ENCODE measurements at regions not wholly inside any gene's neighbourhood (a gene's known extent, or its start where the extent isn't known, plus 50 kb on each side); places are given as distances from the start of the nearest gene placed in this dataset.

DNA sequence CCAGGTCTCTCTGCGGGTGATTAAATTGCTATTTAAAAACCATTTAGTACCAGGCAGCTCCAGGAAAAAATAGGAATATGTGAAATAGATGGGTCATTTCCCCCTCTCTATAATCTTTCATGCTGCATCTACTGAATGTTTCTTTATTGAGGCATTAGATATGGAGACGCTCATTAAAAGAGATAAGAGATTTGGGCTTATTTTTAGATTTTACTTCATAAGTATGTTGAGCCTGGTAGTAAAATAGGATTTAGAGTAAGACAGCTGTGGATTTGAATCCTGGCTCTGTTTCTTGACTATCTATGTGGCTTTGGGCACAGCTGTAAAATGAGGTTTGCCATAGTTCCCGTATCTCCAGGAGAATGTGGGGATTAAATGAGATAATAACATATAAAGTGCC is 451.0 kb upstream of the GRIA1 start:
- no peak for DNase-seq

GRCh38 chr5:153043886-153044285 is 446.6 kb upstream of the GRIA1 start:
- no peak for DNase-seq

DNA sequence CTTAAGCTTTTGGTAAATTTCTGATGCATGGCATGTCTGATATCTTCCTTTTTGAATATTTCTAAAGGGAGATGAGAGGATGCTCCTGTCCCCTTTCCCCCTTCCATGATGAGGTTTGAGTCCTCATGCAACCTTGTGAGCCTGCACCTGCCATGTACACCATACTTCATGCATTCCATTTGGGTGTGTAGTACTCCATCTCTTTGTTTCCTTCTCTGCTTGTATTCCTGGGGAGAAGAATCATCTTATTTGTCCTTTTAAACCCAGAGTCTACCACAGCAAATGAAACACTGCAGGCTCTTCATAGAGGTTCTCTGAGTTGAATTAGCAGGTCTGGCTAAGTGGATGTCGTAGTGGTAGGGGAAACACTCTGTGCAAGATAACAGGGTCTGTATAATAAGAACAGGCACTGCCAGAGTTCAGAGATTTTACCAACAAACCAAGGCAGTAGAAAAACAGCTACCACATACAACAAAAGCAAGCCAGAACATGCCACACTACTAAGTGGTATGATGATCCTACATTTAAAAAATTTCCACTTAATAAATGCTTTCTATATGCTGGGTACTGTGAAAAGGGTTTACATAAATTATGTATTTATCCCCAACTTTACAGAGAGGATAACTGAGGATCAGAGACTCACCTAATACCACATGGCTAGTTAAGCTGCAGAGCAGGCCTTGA is 439.8 kb upstream of the GRIA1 start:
- no peak for DNase-seq

DNA sequence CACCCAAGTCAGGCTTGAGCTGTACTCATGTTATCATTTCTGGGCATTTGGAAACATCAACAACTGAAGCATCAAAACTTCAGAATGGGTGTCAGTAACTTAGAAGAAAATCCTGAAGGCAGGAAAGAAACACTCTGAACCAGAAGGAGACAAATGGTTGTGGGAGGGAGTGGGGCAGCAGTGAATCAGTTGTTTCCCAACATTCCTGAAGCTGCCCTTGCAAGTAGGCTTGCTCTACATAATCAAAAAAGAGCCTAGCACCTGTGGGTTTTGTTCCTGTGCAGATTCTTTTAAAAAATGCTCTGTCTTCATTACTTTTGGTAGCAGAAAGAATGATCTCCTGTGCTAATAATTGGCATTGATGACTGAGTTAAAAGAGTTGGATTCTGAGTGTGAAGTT is 424.2 kb upstream of the GRIA1 start:
- DNase-seq, result no peak

GRCh38 chr5:153067869-153068268 is 422.6 kb upstream of the GRIA1 start:
- DNase-seq, result no peak

GRCh38 chr5:153079396-153079795 is 411.1 kb upstream of the GRIA1 start:
- DNase-seq, result no peak

DNA sequence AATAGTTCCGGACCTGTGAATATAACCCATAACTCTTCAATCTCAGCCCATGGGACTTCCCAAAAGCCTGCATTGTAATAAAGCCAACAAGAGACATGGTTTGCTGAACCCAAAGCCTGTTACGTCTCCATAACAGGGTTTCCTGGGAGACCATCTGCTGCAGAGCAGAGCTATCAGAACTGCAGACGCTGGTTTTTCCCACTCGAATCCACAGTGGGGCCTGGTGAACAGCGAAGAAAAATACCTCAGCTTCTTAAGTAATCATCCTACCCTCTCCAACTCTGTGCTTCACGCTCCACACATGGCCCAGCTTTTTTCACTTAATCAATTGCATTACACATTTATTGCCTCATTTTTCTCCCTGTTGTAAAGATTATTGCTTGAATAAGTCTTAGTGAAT is 409.5 kb upstream of the GRIA1 start:
- DNase-seq, result no peak

DNA sequence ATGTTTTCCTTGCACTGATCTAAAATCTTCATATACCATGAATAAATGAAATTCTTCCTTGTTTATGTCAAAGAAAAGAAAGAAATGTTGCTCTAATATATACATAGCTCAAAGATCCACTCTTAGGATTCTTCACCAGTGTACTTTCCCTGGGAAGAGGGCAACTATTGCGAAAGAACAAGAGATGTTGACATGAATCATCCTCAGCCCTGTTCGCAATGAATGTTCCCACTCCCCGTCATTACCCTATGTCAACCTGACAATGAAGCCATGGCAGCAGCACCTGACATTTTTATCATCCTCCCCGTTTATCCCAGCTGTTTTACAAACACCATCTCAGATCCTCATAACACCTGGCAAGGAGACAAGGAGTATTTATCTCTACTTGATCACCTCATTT is 409.1 kb upstream of the GRIA1 start:
- DNase-seq, result no peak

GRCh38 chr5:153084511-153084910 is 406.0 kb upstream of the GRIA1 start:
- no peak for DNase-seq

DNA sequence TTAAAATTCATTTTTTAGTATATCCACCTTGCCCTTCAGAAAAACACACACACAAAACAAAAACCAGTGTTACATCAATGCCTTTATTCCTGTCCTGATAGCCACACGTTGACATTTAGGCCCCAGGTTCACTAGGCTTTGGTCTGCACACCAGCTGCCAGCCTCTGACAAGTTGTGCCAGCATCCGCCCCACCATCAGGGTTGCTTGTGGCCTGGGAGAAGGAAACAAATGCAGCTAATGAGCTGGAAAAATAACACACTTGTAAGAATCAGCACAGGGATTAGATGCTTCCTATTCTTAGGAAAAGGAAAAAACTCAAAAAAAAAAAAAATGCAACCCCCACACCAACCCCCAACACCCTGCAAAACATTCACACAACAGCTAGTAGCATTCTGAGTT is 404.0 kb upstream of the GRIA1 start:
- DNase-seq, result no peak

DNA sequence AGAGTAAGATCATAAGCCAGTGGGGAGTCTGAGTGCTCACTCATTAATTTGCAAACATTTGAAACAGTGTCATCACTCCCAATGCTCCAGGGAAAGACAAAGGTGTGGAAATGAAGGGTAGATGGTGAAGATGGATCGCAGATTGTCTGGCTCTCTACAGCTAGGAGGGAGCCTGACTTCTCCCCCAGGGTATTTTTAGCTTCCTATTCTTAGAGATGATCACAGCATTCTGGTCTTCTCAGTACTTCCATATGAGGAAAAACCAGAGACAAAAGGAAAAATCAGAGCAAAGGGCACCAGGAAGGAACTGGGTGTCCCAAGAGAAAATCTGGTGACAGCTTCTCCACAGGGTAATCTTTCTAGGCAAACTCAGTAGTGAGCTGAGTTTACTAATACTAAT is 401.9 kb upstream of the GRIA1 start:
- no peak for DNase-seq

- no peak for DNase-seq
Observed at GRCh38 chr5:153094333-153094732, 396.1 kb upstream of the GRIA1 start.

GRCh38 chr5:153096381-153096780 is 394.1 kb upstream of the GRIA1 start:
- DNase-seq, result no peak

- DNase-seq, result peak; percentile 64
Observed at GRCh38 chr5:153099328-153099727, 391.1 kb upstream of the GRIA1 start.

- DNase-seq, result no peak
Observed at GRCh38 chr5:153101235-153102180, 389.0 kb upstream of the GRIA1 start.

DNA sequence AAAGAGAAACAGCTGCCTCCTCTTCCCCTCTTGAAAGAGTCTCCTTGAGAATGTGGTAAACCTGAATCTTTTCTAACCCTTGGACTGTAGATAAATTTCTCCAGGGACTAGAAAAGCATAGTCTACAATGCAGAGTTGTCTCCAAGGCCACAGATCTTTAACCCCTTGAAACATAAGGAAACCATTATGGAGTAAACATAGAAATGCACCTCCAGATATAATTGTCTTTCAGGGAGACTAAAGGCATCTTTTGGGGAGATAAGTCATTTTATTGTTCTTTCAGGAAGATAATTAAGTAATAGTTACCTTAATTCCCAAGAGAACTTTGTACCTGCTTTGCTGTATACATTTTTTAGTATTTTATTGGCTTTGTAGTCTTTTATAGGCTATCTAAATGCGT is 373.6 kb upstream of the GRIA1 start:
- DNase-seq, result no peak

DNA sequence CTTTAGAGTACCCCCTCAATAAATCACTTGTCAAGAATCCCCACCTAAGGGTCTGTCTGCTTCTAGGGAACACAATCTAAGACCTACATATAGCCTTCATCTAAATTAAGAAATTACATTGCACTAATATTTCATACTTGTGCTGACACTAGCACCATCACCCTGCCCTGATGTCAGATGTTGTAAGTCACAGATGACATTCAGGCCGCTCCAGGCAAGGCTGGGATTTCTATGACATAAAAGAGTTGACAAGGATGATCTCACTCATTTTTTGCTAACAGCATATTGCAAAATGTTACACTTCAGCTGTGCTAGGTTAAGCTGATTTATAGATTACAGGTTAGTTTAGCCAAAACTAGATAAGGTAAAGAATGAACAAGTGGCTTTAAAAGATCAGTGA is 372.5 kb upstream of the GRIA1 start:
- DNase-seq, result no peak

DNA sequence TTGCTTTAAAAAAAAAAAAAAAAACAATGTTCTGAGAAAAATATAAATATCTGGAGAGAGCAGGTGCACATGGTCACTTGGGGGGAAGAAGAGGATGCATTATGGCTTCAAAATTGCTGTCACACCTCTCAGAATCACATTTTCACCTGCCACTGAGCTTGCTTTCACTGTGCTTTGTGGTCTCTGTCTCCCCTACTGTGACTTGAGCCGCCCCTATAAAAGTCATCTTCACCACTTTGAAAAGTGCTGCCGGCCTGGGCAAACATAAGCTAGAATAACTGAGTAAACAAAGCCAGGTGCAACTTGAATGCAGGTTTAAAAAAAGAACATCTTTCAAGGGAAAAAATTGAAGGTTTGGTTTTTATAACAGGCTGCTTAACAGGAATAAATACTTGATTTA is 368.1 kb upstream of the GRIA1 start:
- DNase-seq, result peak; percentile 96

DNA sequence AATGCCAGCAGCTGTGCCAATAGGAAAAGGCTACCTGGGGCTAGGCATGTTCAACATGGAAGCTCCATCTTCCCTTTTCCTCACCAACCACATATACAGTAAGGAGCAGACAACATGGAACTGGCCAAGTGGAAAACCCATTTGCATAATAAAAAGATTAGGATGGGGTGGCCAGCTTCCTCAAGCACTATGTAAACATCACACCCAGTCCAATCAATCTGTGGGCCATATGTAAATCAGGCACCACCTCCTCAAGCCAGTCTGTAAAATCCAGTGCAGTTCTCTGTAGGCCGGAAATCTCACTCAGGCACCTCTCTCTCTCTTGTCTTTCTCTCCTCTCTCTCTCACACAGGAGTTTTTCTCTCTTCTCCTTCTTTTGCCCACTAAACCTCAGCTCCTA is 360.2 kb upstream of the GRIA1 start:
- DNase-seq, result peak; percentile 89

DNA sequence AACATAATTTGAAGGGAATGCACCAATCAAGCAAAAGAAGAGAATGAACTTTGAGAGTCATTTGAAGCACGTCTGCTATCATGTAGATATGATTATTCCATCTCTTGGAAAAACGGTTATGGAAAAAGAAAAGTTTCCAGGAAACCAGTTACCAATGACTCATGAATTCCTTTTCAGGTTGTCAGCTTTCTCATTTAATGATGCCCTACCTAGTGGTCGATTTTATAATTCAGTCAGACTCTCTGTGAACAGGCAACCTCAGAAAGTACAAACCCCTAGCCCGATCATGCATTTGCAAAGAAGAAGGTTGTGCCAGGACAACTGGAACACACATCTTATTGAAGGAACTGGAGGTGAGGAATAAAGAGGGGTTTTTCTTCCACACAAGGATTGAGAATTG is 355.1 kb upstream of the GRIA1 start:
- DNase-seq, result no peak

DNA sequence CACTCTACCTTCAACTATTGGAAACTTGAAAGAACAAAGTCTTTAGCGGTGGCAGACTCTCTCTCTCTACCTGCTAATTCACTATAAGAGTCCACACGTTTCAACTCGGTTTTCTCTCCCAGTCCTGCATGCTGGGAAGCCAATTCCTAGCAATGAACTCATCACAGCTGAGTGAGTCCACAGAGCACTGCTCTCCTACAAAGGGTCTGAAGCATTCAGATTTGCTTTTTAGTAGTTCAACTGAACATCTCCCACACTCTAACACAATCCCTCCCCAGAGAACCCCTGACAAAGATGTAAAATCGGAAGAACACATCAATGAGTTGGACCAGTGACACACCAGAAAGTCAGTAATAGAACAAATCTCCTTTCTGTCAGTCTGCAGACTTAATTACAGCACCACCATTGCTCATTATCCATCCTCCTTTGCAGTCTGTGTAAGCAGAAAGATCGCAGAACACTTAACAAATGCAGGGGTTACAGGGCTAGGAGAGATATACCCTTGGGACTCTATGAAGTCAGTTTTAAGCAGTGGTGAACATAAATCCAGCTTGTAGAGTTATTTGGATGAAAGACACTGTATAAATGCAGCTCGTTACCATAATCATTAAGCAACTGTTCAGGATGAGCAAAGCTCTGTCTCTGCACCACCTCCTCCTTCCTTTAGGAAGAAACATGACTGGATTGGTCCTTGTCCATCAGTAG is 353.4 kb upstream of the GRIA1 start:
- no peak for DNase-seq

GRCh38 chr5:153147891-153148623 is 342.4 kb upstream of the GRIA1 start:
- peak; percentile 96 for DNase-seq

- DNase-seq, result no peak
Observed at GRCh38 chr5:153148624-153148976, 341.9 kb upstream of the GRIA1 start.
